ENCODE measurements at regions not wholly inside any gene's neighbourhood (a gene's known extent, or its start where the extent isn't known, plus 50 kb on each side); places are given as distances from the start of the nearest gene placed in this dataset.

- Histone ChIP-seq H3K4me1 (no peaks in the 10 kb centered on the region), H3K9me3 (no peaks in the 10 kb centered on the region), H3K4me3 (no peak overlapping the region), H3K27me3 (replicated peaks in 1 of 7) (no peaks in the 10 kb centered on the region), H3K36me3 (no peaks in the 10 kb centered on the region), H3K27ac (no peak overlapping the region)
- no peak for TF ChIP-seq POLR2A (IDR thresholded peaks at IDR 0.05)
- no peak for TF ChIP-seq POLR2AphosphoS5 (IDR thresholded peaks at IDR 0.05)
- TF ChIP-seq CTCF (IDR thresholded peaks at IDR 0.05 in 8 of 11, conservative IDR thresholded peaks at IDR 0.05 in 3 of 11) = no peak
- no peak for DNase-seq
- intact Hi-C loops (cut with DNase I; ENCODE audit: low total_unique reads) = no loop called here
- WGBS, 5 donors = 31 to 61% (median 42%) methylated on average over 2 of the region's 2 CpGs
Observed at GRCh38 chr5:152061095-152061494, 136.4 kb upstream of the GLRA1 start.

- H3K36me3 ChIP-seq = no peaks in the 10 kb centered on the region
- intact Hi-C loops (cut with DNase I; ENCODE audit: low total_unique reads) = no loop called here
Observed at GRCh38 chr5:152058267-152058666, 133.6 kb upstream of the GLRA1 start.

GRCh38 chr5:152056931-152057330 lies 132.3 kb upstream of the GLRA1 start:
- peaks cover 0 to 2% (median 0%) of the 10 kb centered on the region in 7 donors for H3K27me3 ChIP-seq (replicated peaks in 1 of 7)
- no peak overlapping the region for H3K27ac ChIP-seq
- TF ChIP-seq CTCF (IDR thresholded peaks at IDR 0.05 in 8 of 11, conservative IDR thresholded peaks at IDR 0.05 in 3 of 11) (no peak), POLR2AphosphoS5 (IDR thresholded peaks at IDR 0.05) (no peak), POLR2A (IDR thresholded peaks at IDR 0.05) (no peak)
- H3K4me3 ChIP-seq = no peak overlapping the region
- H3K4me1 ChIP-seq = no peaks in the 10 kb centered on the region
- WGBS, 5 donors = 87 to 94% (median 91%) methylated on average over 7 of the region's 7 CpGs
- no peaks in the 10 kb centered on the region for H3K36me3 ChIP-seq
- intact Hi-C loops (cut with DNase I; ENCODE audit: low total_unique reads) = no loop called here
- peaks cover 0 to 11% (median 0%) of the 10 kb centered on the region in 8 donors for H3K9me3 ChIP-seq
- no peak for DNase-seq

More at GRCh38 chr5:152058267-152058666, 133.6 kb upstream of the GLRA1 start:
- Histone ChIP-seq H3K4me1 (no peaks in the 10 kb centered on the region), H3K27me3 (replicated peaks in 1 of 7) (no peaks in the 10 kb centered on the region), H3K27ac (no peak overlapping the region), H3K9me3 (no peaks in the 10 kb centered on the region), H3K4me3 (no peak overlapping the region)
- whole genome bisulfite sequencing, 5 donors = 82 to 98% (median 89%) methylated on average over 6 of the region's 6 CpGs
- no peak for DNase-seq
- no peak for TF ChIP-seq POLR2AphosphoS5 (IDR thresholded peaks at IDR 0.05)

- WGBS, 5 donors = 49 to 60% (median 53%) methylated on average over 3 of the region's 3 CpGs
- Histone ChIP-seq H3K27me3 (replicated peaks in 1 of 7) (peaks cover 0 to 2% (median 0%) of the 10 kb centered on the region in 7 donors), H3K36me3 (no peaks in the 10 kb centered on the region), H3K4me3 (no peak overlapping the region), H3K27ac (no peak overlapping the region), H3K9me3 (peaks cover 0 to 56% (median 39%) of the 10 kb centered on the region in 8 donors), H3K4me1 (no peaks in the 10 kb centered on the region)
- intact Hi-C loops (cut with DNase I; ENCODE audit: low total_unique reads) = no loop called here
- no peak for DNase-seq
- TF ChIP-seq CTCF (IDR thresholded peaks at IDR 0.05 in 8 of 11, conservative IDR thresholded peaks at IDR 0.05 in 3 of 11) = no peak
- TF ChIP-seq POLR2A (IDR thresholded peaks at IDR 0.05) = no peak
- no peak for TF ChIP-seq POLR2AphosphoS5 (IDR thresholded peaks at IDR 0.05)
Observed at GRCh38 chr5:152052470-152052869, 127.8 kb upstream of the GLRA1 start.
